HG03159 (cell line): ENCODE measurements at regions not wholly inside any gene's neighbourhood (a gene's known extent, or its start where the extent isn't known, plus 50 kb on each side); places are given as distances from the start of the nearest gene placed in this dataset.
"Not testable (repeated sequence)": the region's sequence is repeated elsewhere in the genome, so short reads cannot be mapped to it uniquely, and the experiment has no call there.

Experiments used
- ATAC-seq: cut with Tn5 transposase; IDR thresholded peaks from one replicate; pipeline ENCODE4 v1.9.1; 2021; ENCODE audit warnings: mild to moderate bottlenecking, moderate library complexity; ENCODE audit not compliant: unreplicated experiment

GRCh38 chr2:168300460-168300859 is 53.1 kb upstream of the STK39 start:
- no peak for ATAC-seq

- ATAC-seq: no peak
Observed at GRCh38 chr2:168304024-168304681, 56.8 kb upstream of the STK39 start.

DNA sequence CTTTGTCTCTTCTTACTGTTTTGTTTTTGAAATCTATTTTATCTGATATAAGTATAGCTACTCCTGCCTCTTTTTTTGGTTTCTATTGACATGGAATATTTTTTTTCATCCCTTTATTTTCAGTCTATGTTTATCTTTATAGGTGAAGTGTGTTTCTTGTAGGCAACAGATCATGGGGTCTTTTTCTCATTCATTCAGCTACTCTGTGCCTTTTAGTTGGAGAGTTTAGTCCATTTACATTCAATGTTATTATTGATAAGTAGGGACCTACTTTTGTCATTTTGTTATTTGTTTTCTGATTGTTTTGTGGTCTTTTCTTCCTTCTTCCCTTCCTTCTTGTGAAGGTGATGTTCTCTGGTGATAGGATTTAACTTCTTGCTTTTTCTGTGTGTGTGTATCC is 60.0 kb upstream of the STK39 start:
- no peak for ATAC-seq

GRCh38 chr2:168310580-168310979 is 63.2 kb upstream of the STK39 start:
- no peak for ATAC-seq

GRCh38 chr2:168311261-168311910 is 64.0 kb upstream of the STK39 start:
- ATAC-seq: no peak

DNA sequence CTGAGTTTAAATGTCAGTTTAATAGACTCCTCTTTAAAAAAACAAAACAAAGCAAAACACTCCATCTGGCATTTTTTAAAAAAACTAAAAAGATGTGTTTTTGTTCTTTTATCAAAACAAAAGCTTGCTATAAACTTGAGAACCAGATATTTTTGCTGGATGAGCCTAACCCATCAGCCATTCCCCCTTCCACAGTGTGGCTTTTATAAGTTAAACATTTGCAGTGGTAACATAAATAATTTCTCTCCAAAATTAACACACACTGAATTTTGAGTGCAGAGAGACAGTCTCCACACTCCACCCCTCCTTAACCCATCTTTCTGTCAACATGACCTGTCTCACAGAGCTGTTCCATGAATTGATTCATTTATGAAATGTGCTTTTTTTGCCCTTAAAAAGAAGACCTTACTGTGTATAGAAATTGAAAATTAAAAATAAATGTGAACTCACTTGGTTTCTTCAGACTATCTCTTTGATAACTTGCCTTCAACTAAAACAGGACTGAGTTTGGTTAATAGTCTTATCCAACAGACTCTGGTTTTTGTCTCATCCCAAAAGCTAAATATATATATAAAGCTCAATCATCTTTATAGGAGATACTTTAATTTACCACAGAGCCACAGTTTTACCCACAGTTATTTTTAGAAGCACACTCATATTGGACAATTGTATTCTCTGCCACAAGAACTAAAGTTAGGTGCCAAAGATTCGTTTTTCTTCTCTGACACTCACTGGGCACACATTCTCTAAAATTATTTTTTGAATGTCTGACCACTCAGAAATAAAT is 64.8 kb upstream of the STK39 start:
- ATAC-seq: no peak

DNA sequence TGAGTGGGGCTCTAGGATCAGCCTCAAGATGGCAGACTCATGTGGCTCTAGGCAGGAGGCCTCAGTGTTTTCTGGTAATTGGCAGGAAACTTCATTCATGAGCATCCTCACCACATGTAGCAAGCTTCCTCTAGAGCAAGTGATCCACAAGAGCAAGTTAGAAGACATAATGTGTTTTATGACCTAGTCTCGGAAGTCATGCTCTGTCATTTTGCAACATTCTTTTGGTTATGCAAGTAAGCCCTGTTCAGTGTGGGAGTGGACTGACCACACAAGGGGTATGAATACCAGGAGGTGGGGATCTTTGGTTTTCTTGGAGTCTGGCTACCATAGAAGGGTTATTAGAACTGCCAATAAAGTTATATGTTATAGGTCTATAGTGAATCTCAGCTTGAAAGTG is 66.8 kb upstream of the STK39 start:
- no peak for ATAC-seq

GRCh38 chr2:168315331-168316072 is 68.1 kb upstream of the STK39 start:
- ATAC-seq: no peak

DNA sequence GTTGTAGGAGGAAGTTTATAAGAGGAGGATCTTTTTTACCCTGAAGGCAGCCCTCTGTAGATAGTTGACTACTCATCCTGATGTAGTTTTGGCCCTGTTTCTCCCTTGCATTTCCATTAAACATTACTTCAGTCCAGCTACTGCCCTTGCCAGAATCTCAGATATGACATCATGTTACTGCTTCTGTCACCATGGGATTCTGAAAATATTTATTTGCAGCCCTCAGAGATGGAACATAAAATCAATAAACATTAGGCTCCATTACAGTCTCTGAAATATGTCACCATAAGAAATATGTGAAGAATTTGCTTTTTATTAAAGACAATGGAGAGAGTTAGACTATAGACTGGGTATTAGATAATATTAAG is 68.7 kb upstream of the STK39 start:
- no peak for ATAC-seq

DNA sequence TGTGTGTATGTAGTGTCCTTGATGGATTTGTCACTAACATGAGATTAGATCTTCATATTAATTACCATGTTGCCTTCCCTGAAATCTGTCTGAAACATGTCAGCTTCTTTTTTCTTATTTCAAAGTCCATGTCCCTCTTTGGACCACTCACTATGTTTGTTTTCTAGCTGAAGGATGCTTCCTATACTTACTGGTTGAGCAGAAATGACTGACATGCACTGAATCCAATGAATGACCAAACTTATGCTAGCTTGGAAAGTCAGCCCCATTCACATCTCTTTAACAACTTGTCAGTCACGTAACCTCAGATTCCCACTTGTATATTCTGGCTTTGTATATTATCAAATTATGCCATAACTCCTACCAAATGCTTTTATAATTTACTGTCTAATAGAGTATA is 69.9 kb upstream of the STK39 start:
- no peak for ATAC-seq

DNA sequence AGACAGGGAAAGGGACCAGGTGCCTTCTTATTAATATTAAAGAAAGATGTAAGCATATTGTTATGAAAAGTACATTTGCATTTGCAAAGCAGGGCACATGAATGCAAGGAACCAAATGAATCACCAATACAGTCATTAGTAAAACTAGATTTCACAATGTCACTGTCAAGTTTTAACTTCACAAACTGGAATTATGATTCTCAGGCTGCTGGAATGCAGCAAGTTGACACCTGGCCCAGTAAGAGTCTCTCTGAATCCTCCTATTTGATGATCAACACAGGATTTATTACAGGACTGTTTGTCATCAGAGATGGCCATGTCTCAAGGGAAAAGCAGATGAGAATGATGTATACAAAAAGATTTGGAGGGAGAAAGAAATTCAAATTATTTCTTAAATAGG is 72.9 kb upstream of the STK39 start:
- no peak for ATAC-seq

DNA sequence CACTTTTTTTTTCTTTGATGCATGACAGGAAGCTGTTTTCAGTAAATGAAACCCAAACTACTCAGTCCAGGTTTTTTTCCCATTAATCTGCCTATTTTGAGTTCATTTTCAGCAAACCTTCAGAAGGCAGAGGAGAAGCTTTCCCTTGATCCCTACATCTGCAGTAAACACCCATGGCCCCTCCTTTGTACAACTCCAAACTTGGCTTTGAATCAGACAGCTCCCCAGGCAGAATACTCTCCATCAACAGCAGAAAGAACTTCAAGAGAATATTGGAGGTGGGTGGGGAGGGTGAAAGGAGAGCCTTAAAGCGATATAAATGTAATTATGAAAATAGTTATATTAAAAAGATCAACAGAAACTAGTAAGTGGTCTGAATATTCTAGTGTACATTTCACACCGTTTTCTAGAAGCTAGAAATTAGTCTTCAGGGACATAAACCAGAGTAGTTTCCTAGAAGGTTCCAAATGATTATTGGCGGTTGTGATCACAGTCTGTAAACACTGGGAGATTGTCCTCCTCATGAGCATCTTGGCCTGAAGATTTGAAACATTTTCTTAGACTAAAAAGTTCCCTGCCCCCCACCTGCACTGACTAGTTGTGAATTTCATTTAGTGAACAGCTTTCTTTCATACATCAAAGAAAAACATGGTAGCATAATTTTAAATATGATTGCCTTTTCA is 75.1 kb upstream of the STK39 start:
- ATAC-seq: no peak

- no peak for ATAC-seq
Observed at GRCh38 chr2:168323529-168324021, 76.2 kb upstream of the STK39 start.

GRCh38 chr2:168326572-168326971 is 79.2 kb upstream of the STK39 start:
- no peak for ATAC-seq

DNA sequence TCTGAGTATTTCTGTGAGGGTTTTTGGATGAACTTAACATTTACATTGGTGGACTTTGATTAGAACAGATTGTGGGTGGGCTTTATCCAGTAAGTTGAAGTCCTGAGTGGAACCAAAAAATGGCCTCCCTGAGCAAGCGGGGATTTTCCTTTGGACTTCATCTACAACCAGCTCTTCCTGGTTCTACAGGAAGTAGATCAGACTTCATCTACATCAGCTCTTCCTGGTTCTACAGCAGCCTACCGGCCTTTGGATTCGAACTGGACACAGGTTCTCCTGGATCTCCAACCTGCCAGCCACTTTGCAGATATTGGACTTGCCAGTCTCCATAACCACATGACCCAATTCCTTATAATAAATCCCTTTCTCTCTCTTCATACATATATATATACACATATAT is 79.9 kb upstream of the STK39 start:
- no peak for ATAC-seq

DNA sequence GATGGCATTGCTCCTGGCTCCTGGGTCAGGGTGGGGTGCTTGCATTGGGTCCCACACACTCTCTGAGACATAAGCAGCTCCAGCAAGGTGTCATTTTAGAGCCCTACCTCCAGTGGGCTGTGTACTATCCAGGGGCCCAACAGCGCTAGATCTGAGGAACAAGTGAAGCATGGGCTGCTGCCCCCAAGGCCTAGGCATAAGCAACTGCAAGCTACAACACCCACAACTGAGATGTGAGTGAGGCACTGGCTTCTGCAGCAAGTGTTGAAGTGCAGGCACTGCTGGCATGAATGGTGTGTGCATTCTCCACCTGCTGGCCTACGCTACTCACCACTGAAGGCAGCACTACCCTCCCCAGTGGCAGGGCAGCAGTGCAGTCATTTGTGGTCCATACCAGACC is 81.0 kb upstream of the STK39 start:
- ATAC-seq: no peak

DNA sequence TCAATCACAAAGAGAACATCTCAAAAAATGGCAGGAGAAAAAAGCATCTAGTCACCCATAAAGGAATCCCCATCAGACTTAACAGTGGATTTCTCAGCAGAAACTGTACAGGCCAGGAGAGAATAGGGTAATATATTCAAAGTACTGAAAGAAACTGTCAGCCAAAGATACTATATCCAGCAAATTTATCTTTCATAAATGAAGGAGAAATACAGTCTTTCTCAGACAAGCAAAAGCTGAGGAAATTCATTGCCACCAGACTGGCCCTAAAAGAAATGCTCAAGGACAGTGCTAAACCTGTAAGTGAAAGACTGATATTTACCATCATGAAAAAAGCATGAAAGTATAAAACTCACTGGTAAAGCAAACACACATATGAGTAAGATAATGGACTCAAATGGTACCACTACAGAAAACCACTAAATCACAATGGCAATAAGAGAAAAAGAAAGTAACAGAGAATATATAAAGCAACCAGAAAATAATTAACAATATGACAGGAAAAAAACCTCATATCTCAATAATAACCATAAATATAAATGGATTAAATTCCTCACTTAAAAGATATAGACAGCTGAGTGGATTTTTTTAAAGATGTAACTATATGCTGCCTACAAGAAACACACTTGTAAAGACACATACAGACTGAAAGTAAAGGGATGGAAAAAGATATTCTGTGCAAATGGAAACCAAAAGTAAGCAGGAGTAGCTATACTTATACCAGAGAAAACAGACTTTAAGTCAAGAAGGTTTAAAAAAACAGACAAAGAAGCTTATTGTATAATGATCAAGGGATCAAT is 83.4 kb upstream of the STK39 start:
- ATAC-seq: no peak

GRCh38 chr2:168335254-168335653 is 87.9 kb upstream of the STK39 start:
- not testable (repeated sequence) for ATAC-seq

GRCh38 chr2:168336786-168337388 is 89.5 kb upstream of the STK39 start:
- ATAC-seq: peak; percentile 86

DNA sequence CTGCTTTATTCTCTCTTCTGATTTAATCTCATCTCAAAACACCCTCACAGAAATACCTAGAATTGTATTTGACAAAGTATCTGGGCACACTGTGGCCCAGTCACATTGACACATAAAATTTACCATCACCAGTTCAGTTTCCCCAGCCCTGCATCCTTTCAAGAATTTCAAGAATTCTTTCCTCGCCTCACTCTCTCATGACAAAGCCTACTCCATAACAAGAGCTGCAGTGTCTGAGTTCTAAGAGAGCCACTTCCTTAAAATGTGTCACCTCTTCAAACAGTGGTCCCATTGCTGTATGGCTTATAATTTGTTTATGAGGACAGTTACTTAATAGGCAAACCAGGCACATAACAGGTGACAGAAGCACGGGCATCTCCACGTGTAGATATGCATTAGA is 90.9 kb upstream of the STK39 start:
- no peak for ATAC-seq
